22Rv1 (cell line): ENCODE measurements at regions not wholly inside any gene's neighbourhood (a gene's known extent, or its start where the extent isn't known, plus 50 kb on each side); places are given as distances from the start of the nearest gene placed in this dataset.

Experiments used
- ZFX ChIP-seq: fragments of 450-650 bp; IDR thresholded peaks from 2 replicates; pipeline ENCODE4 v1.6.1; 2017; ENCODE audit warnings: antibody characterized with exemption, borderline replicate concordance
- TF ChIP-seq, protein P1 (sequence below): fragments of 450-650 bp; IDR thresholded peaks from 2 replicates; pipeline ENCODE4 v1.5.1; 2017; ENCODE audit warnings: mild to moderate bottlenecking

DNA sequence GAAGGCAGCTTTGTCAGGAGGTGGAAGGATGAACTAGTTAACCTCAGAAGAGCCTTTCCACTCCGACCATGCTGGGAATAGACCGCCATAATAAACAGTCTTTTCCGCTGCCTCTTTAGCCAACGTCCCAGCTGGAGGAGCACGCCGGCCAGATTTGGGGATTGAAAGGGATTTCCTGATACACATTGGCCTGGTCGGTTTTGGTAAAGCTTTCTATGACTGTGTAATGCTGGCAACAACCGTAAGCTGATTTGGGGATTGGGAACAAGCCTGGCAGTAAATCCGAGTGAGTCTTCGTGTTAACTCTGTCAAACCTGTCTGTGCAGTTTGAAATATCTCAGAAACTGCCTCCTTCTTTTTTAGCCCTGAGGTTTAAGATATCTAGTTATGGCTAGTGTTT lies 87.0 kb downstream of the DAD1 start:
- TF ChIP-seq, protein P1, sequence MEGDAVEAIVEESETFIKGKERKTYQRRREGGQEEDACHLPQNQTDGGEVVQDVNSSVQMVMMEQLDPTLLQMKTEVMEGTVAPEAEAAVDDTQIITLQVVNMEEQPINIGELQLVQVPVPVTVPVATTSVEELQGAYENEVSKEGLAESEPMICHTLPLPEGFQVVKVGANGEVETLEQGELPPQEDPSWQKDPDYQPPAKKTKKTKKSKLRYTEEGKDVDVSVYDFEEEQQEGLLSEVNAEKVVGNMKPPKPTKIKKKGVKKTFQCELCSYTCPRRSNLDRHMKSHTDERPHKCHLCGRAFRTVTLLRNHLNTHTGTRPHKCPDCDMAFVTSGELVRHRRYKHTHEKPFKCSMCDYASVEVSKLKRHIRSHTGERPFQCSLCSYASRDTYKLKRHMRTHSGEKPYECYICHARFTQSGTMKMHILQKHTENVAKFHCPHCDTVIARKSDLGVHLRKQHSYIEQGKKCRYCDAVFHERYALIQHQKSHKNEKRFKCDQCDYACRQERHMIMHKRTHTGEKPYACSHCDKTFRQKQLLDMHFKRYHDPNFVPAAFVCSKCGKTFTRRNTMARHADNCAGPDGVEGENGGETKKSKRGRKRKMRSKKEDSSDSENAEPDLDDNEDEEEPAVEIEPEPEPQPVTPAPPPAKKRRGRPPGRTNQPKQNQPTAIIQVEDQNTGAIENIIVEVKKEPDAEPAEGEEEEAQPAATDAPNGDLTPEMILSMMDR = no peak
- no peak for TF ChIP-seq ZFX
